ENCODE measurements at regions not wholly inside any gene's neighbourhood (a gene's known extent, or its start where the extent isn't known, plus 50 kb on each side); places are given as distances from the start of the nearest gene placed in this dataset.

- BruUV-seq (replicated peaks): no TSS peak
- H2AFZ ChIP-seq (ENCODE audit: low read depth, low read length): no peak overlapping the region
- CTCF ChIA-PET: no interaction called here
Observed at GRCh38 chr12:42918443-42918842, 328.9 kb upstream of the PRICKLE1 start.

More at GRCh38 chr12:42918443-42918842, 328.9 kb upstream of the PRICKLE1 start:
- DNase-seq (ENCODE audit: low read depth, low spot score) (no peak), FAIRE-seq (no peak)
- dilution Hi-C loops (cut with MboI; ENCODE audit: extremely low pct_ligation_motif_present, low sequenced_read_pairs) (no loop called here), intact Hi-C loops (cut with micrococcal nuclease) (no loop called here)
- POLR2A ChIA-PET: no interaction called here
- Histone ChIP-seq H3K27me3 (ENCODE audit: control insufficient read depth in 2 of 2, insufficient read depth in 2 of 2, low read length in 2 of 2) (no peaks in the 10 kb centered on the region), H3K9me3 (replicated peaks; ENCODE audit: control insufficient read depth, insufficient read depth, low read length) (no peaks in the 10 kb centered on the region), H3K9ac (replicated peaks; ENCODE audit: extremely low read depth, insufficient read depth, low read length) (no peak overlapping the region), H4K20me1 (replicated peaks; ENCODE audit: control insufficient read depth, extremely low read depth, insufficient read depth, low read length) (no peaks in the 10 kb centered on the region), H3K27ac (ENCODE audit: insufficient read depth, low read depth, low read length) (no peak overlapping the region), H3K79me2 (ENCODE audit: control insufficient read depth, insufficient read depth, low read length) (no peaks in the 10 kb centered on the region), H3K4me2 (ENCODE audit: insufficient read depth, low read length) (no peak overlapping the region), H3K9me1 (replicated peaks; ENCODE audit: control insufficient read depth, extremely low read depth, insufficient read depth, low read length) (no peaks in the 10 kb centered on the region), H3K4me1 (ENCODE audit: control insufficient read depth, extremely low read depth, insufficient read depth, low read length) (no peaks in the 10 kb centered on the region), H3K36me3 (ENCODE audit: control insufficient read depth in 2 of 2, extremely low read depth in 1 of 2, insufficient read depth in 2 of 2, low read length in 2 of 2) (no peaks in the 10 kb centered on the region), H3K4me3 (replicated peaks in 1 of 3; ENCODE audit: insufficient read depth in 1 of 3, low read depth in 1 of 3, low read length in 3 of 3) (no peak overlapping the region)
- no peak for TF ChIP-seq MYC (IDR thresholded peaks at IDR 0.05; ENCODE audit: low read depth, low read length)
- no peak for TF ChIP-seq GATA2 (IDR thresholded peaks at IDR 0.05; ENCODE audit: insufficient read depth, insufficient read length, low read depth, low read length)
- TF ChIP-seq EZH2 (IDR thresholded peaks at IDR 0.05; ENCODE audit: borderline replicate concordance, low read depth, low read length, severe bottlenecking): no peak
- no peak for TF ChIP-seq POLR2AphosphoS5 (IDR thresholded peaks at IDR 0.05; ENCODE audit: insufficient read depth, low read depth, low read length)
- no peak for TF ChIP-seq JUN (IDR thresholded peaks at IDR 0.05; ENCODE audit: borderline replicate concordance, insufficient read depth, insufficient read length, low read depth)
- no peak for TF ChIP-seq FOS (IDR thresholded peaks at IDR 0.05; ENCODE audit: borderline replicate concordance, insufficient read depth, low read length)
- TF ChIP-seq, protein P1, sequence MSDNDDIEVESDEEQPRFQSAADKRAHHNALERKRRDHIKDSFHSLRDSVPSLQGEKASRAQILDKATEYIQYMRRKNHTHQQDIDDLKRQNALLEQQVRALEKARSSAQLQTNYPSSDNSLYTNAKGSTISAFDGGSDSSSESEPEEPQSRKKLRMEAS (IDR thresholded peaks at IDR 0.05; ENCODE audit: insufficient read depth, insufficient read length): no peak
- TF ChIP-seq, protein P2, sequence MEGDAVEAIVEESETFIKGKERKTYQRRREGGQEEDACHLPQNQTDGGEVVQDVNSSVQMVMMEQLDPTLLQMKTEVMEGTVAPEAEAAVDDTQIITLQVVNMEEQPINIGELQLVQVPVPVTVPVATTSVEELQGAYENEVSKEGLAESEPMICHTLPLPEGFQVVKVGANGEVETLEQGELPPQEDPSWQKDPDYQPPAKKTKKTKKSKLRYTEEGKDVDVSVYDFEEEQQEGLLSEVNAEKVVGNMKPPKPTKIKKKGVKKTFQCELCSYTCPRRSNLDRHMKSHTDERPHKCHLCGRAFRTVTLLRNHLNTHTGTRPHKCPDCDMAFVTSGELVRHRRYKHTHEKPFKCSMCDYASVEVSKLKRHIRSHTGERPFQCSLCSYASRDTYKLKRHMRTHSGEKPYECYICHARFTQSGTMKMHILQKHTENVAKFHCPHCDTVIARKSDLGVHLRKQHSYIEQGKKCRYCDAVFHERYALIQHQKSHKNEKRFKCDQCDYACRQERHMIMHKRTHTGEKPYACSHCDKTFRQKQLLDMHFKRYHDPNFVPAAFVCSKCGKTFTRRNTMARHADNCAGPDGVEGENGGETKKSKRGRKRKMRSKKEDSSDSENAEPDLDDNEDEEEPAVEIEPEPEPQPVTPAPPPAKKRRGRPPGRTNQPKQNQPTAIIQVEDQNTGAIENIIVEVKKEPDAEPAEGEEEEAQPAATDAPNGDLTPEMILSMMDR (IDR thresholded peaks at IDR 0.05; ENCODE audit: extremely low read depth in 1 of 2, insufficient read depth in 1 of 2, low read depth in 1 of 2, low read length in 2 of 2): no peak
- no peak for TF ChIP-seq POLR2A (IDR thresholded peaks at IDR 0.05; ENCODE audit: low read depth, low read length)

Data from endothelial cell of umbilical vein (primary cell).